Activated CD4-positive, alpha-beta T cell treated with anti-CD3 and anti-CD28 coated beads for 48 hours (primary cell): ENCODE measurements at regions not wholly inside any gene's neighbourhood (a gene's known extent, or its start where the extent isn't known, plus 50 kb on each side); places are given as distances from the start of the nearest gene placed in this dataset.
"Not testable (repeated sequence)": the region's sequence is repeated elsewhere in the genome, so short reads cannot be mapped to it uniquely, and the experiment has no call there.

Experiments used
- DNase-seq: peaks from one replicate; pipeline ENCODE4 v3.0.0-alpha.2; 2020

GRCh38 chr9:108762348-108763055 lies 93.3 kb downstream of the ACTL7B start:
- DNase-seq = no peak

- peak; percentile 63 for DNase-seq
Observed at GRCh38 chr9:108761655-108762347, 94.0 kb downstream of the ACTL7B start.

- DNase-seq = no peak
Observed at GRCh38 chr9:108760841-108761240, 94.9 kb downstream of the ACTL7B start.

GRCh38 chr9:108759835-108760234 lies 96.0 kb downstream of the ACTL7B start:
- no peak for DNase-seq

- DNase-seq = no peak
Observed at GRCh38 chr9:108759399-108759798, 96.4 kb downstream of the ACTL7B start.

GRCh38 chr9:108756746-108757490 lies 98.9 kb downstream of the ACTL7B start:
- DNase-seq = no peak

GRCh38 chr9:108755979-108756378 lies 99.8 kb downstream of the ACTL7B start:
- no peak for DNase-seq

- no peak for DNase-seq
Observed at GRCh38 chr9:108751369-108751768, 104.4 kb downstream of the ACTL7B start.

GRCh38 chr9:108750661-108751215 lies 105.0 kb downstream of the ACTL7B start:
- DNase-seq = no peak

- DNase-seq = no peak
Observed at GRCh38 chr9:108748776-108749175, 107.0 kb downstream of the ACTL7B start.

GRCh38 chr9:108746864-108747263 lies 108.9 kb downstream of the ACTL7B start:
- no peak for DNase-seq

- no peak for DNase-seq
Observed at GRCh38 chr9:108746001-108746400, 109.8 kb downstream of the ACTL7B start.

GRCh38 chr9:108744641-108745040 lies 111.1 kb downstream of the ACTL7B start:
- DNase-seq = no peak

GRCh38 chr9:108743901-108744371 lies 111.8 kb downstream of the ACTL7B start:
- DNase-seq = no peak

- no peak for DNase-seq
Observed at GRCh38 chr9:108743416-108743815, 112.4 kb downstream of the ACTL7B start.

GRCh38 chr9:108742191-108742590 lies 113.6 kb downstream of the ACTL7B start:
- DNase-seq = no peak

- DNase-seq = not testable (repeated sequence)
Observed at GRCh38 chr9:108731292-108731691, 124.5 kb downstream of the ACTL7B start.

GRCh38 chr9:108727580-108728111 lies 128.1 kb downstream of the ACTL7B start:
- DNase-seq = no peak

- no peak for DNase-seq
Observed at GRCh38 chr9:108724652-108725051, 131.1 kb downstream of the ACTL7B start.

GRCh38 chr9:108724122-108724521 lies 131.7 kb downstream of the ACTL7B start:
- DNase-seq = no peak

- no peak for DNase-seq
Observed at GRCh38 chr9:108722396-108722795, 133.4 kb downstream of the ACTL7B start.

GRCh38 chr9:108720191-108720642 lies 135.6 kb downstream of the ACTL7B start:
- DNase-seq = no peak

GRCh38 chr9:108710424-108710823 lies 145.4 kb downstream of the ACTL7B start:
- DNase-seq = no peak
